Osteocyte (in vitro differentiated cells): ENCODE measurements at regions not wholly inside any gene's neighbourhood (a gene's known extent, or its start where the extent isn't known, plus 50 kb on each side); places are given as distances from the start of the nearest gene placed in this dataset.

Experiments
- DNase-seq: peaks from one replicate; pipeline ENCODE4 v3.0.0; 2021; ENCODE audit warnings: mixed read lengths; ENCODE audit not compliant: unreplicated experiment; ENCODE audit errors: extremely low spot score
- H3K27ac Mint-ChIP-seq: one replicate; pipeline ENCODE4 v1.8.0; 2021; ENCODE audit warnings: mild to moderate bottlenecking, mixed read lengths; ENCODE audit not compliant: unreplicated experiment
- H3K27me3 Mint-ChIP-seq: one replicate; pipeline ENCODE4 v1.8.0; 2021; ENCODE audit warnings: mixed read lengths; ENCODE audit not compliant: unreplicated experiment
- H3K36me3 Mint-ChIP-seq: one replicate; pipeline ENCODE4 v1.8.0; 2021; ENCODE audit warnings: mixed read lengths; ENCODE audit not compliant: unreplicated experiment
- H3K4me1 Mint-ChIP-seq: one replicate; pipeline ENCODE4 v1.8.0; 2021; ENCODE audit warnings: mixed read lengths; ENCODE audit not compliant: unreplicated experiment
- H3K4me3 Mint-ChIP-seq: one replicate; pipeline ENCODE4 v1.8.0; 2021; ENCODE audit warnings: mild to moderate bottlenecking, moderate library complexity, mixed read lengths; ENCODE audit not compliant: unreplicated experiment
- H3K9me3 Mint-ChIP-seq: one replicate; pipeline ENCODE4 v1.8.0; 2021; ENCODE audit warnings: mixed read lengths; ENCODE audit not compliant: unreplicated experiment
- CTCF ChIP-seq: fragments of 200-600 bp; sonication (generic); IDR thresholded peaks from 2 replicates; pipeline ENCODE4 v1.5.0; 2021; ENCODE audit warnings: antibody characterized with exemption, mild to moderate bottlenecking, moderate library complexity

GRCh38 chr6:105789935-105790334, 296.2 kb upstream of the PRDM1 start:
- DNase-seq: no peak
- no peak for TF ChIP-seq CTCF
- no peaks in the 10 kb centered on the region for H3K4me1 Mint-ChIP-seq
- no peaks in the 10 kb centered on the region for H3K36me3 Mint-ChIP-seq
- H3K27me3 Mint-ChIP-seq: peaks cover 1% of the 10 kb centered on the region
- no peak overlapping the region for H3K4me3 Mint-ChIP-seq
- H3K9me3 Mint-ChIP-seq: no peaks in the 10 kb centered on the region
- no peak overlapping the region for H3K27ac Mint-ChIP-seq

- no peaks in the 10 kb centered on the region for H3K4me1 Mint-ChIP-seq
- peaks cover 6% of the 10 kb centered on the region for H3K27me3 Mint-ChIP-seq
- H3K27ac Mint-ChIP-seq: no peak overlapping the region
- no peaks in the 10 kb centered on the region for H3K9me3 Mint-ChIP-seq
- no peak for TF ChIP-seq CTCF
- no peak overlapping the region for H3K4me3 Mint-ChIP-seq
- no peak for DNase-seq
- no peaks in the 10 kb centered on the region for H3K36me3 Mint-ChIP-seq
These were observed 298.4 kb upstream of the PRDM1 start for GRCh38 chr6:105787747-105788146.

- H3K9me3 Mint-ChIP-seq: no peaks in the 10 kb centered on the region
- no peaks in the 10 kb centered on the region for H3K4me1 Mint-ChIP-seq
- TF ChIP-seq CTCF: no peak
- H3K27me3 Mint-ChIP-seq: peaks cover 9% of the 10 kb centered on the region
- no peaks in the 10 kb centered on the region for H3K36me3 Mint-ChIP-seq
- H3K4me3 Mint-ChIP-seq: no peak overlapping the region
- no peak overlapping the region for H3K27ac Mint-ChIP-seq
- no peak for DNase-seq
These were observed 299.1 kb upstream of the PRDM1 start for GRCh38 chr6:105786890-105787655.

GRCh38 chr6:105786449-105786848, 299.7 kb upstream of the PRDM1 start:
- Mint-ChIP-seq H3K4me3 (no peak overlapping the region), H3K27me3 (peaks cover 9% of the 10 kb centered on the region), H3K4me1 (no peaks in the 10 kb centered on the region), H3K9me3 (no peaks in the 10 kb centered on the region), H3K27ac (no peak overlapping the region), H3K36me3 (no peaks in the 10 kb centered on the region)
- no peak for DNase-seq
- no peak for TF ChIP-seq CTCF

GRCh38 chr6:105785066-105785811, 300.9 kb upstream of the PRDM1 start:
- Mint-ChIP-seq H3K9me3 (no peaks in the 10 kb centered on the region), H3K27me3 (peaks cover 9% of the 10 kb centered on the region), H3K4me3 (no peak overlapping the region), H3K27ac (no peak overlapping the region), H3K36me3 (no peaks in the 10 kb centered on the region), H3K4me1 (no peaks in the 10 kb centered on the region)
- DNase-seq: no peak
- no peak for TF ChIP-seq CTCF
